ENCODE measurements at regions not wholly inside any gene's neighbourhood (a gene's known extent, or its start where the extent isn't known, plus 50 kb on each side); places are given as distances from the start of the nearest gene placed in this dataset.

DNA sequence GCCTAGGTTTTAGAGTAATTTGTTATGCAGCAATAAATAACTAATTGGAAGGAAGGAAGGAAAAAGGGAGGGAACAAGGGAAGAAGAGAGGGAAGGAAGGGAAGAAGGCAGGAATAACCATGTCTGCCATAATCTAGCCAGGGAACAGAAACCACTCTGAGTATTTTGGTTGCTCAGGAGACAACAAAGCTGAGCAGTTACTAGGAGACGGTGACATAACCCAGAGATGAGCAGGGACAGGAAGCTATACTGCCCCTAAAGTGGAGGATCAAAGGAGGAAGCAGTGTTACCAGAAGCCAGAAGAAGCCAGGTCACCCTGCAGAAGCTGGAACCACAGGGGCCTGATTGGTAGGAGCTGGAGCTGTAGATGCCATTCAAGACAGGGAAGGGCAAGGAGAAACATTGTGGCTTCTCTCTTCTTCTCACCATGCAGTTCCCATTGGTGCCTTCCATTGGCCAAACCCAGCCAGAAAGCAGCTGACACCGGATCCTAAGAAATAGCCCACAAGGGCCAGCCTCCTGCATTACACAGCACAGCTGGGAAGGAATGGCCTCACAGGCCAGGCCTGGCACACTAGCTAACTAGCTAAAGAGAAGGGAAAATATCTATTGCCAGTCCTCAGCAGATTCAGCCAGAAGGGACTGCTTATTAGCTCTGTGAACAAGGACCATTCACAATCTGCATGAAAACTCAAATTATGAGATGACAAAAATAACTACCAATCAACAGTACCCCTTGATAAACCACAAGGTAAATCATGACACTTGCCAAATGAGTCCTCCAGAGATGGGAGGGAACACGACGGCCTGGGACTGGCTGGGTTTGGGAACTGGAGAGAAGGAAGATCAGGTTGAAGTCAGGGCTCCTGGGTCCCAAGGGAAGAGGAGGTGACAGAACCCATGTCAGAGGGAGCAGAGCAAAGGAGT, 184.5 kb upstream of the NFE2L3 start:
- H3K27ac ChIP-seq, result peak overlapping the region in 2 of 4 donors; percentile 7 to 24
- H3K9me3 ChIP-seq, result no peaks in the 10 kb centered on the region
- TF ChIP-seq POLR2A (IDR thresholded peaks at IDR 0.05), result no peak
- TF ChIP-seq, protein P1, sequence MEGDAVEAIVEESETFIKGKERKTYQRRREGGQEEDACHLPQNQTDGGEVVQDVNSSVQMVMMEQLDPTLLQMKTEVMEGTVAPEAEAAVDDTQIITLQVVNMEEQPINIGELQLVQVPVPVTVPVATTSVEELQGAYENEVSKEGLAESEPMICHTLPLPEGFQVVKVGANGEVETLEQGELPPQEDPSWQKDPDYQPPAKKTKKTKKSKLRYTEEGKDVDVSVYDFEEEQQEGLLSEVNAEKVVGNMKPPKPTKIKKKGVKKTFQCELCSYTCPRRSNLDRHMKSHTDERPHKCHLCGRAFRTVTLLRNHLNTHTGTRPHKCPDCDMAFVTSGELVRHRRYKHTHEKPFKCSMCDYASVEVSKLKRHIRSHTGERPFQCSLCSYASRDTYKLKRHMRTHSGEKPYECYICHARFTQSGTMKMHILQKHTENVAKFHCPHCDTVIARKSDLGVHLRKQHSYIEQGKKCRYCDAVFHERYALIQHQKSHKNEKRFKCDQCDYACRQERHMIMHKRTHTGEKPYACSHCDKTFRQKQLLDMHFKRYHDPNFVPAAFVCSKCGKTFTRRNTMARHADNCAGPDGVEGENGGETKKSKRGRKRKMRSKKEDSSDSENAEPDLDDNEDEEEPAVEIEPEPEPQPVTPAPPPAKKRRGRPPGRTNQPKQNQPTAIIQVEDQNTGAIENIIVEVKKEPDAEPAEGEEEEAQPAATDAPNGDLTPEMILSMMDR (IDR thresholded peaks at IDR 0.05), result no peak
- DNase-seq (no peak), ATAC-seq (no peak)
- peaks cover 55% of the 10 kb centered on the region for H3K4me1 ChIP-seq
- H3K27me3 ChIP-seq, result no peaks in the 10 kb centered on the region
- whole genome bisulfite sequencing, 2 donors, result 52 to 57% methylated on average over 4 of the region's 4 CpGs
- intact Hi-C loops (cut with DNase I), result no loop called here
- H3K4me3 ChIP-seq, result no peak overlapping the region
- H3K36me3 ChIP-seq (replicated peaks in 1 of 2; ENCODE audit: insufficient read depth in 1 of 2, low read depth in 2 of 2), result no peaks in the 10 kb centered on the region

DNA sequence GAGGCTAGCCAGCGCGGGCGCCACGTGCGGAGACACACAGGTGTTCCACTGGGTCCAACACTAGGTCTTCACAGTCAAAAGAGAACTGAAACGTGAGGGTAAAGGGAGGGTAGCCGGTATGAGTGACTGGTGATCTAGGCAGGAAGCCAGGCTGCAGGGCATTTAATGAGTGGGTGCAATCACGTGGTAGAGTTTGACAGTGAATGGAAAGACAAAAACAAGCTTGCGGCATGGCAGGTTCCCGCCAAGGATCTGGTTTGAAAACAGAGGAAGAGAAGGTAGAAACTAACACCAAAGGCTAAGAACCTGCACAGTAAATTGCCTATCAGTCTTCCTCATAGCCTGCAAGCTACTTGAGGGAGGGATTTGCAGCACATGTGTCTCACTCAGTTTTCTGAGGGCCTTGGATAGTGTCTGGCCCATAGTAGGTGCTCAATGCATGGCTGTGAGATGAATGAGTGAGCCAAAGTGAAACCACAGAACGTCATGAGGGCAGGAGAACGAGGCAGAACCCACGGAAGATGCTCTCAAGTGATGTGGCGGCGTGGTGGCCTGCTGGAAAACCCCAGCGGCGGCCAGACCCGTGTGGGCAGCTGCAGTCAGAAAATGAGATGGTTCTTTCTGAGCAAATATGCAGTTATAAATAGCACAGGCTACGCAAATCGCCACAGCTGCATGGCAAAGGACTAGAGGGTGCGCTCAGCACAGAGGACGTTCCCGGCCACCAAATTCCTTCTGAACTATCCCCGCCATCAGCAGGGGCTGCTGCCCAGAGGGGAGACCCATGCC, 183.6 kb upstream of the NFE2L3 start:
- ATAC-seq (no peak), DNase-seq (peak; percentile 36 to 69 (median 53))
- intact Hi-C loops (cut with DNase I), result no loop called here
- no peaks in the 10 kb centered on the region for H3K36me3 ChIP-seq (replicated peaks in 1 of 2; ENCODE audit: insufficient read depth in 1 of 2, low read depth in 2 of 2)
- H3K9me3 ChIP-seq, result no peaks in the 10 kb centered on the region
- whole genome bisulfite sequencing, 2 donors, result 62 to 73% methylated on average over 23 to 24 of the region's 24 CpGs
- H3K27me3 ChIP-seq, result no peaks in the 10 kb centered on the region
- no peak overlapping the region for H3K4me3 ChIP-seq
- H3K4me1 ChIP-seq, result peaks cover 49% of the 10 kb centered on the region
- TF ChIP-seq, protein P1 (IDR thresholded peaks at IDR 0.05), result no peak
- no peak for TF ChIP-seq POLR2A (IDR thresholded peaks at IDR 0.05)
- H3K27ac ChIP-seq, result peak overlapping the region in 1 of 4 donors; percentile 24

DNA sequence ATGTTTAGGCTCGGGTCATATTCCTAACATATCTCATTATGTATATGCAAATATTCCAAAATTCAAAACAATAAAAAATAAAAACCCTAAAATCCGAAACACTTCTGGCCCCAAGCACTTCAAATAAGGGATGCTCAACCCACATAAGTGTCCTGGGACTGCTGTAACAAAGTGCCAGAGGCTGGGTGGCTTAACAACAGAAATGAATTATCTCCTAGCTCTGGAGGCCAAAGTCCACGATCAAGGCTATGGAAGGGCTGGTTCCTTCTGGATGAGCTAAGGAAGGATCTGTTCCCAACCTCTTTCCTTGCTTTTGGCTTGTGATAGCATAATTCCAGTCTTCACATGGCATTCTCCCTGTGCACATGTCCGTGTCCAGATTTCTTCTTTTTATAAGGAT, 181.6 kb upstream of the NFE2L3 start:
- no peak overlapping the region for H3K27ac ChIP-seq
- WGBS, 2 donors, result 66 to 67% methylated on average over 4 of the region's 4 CpGs
- H3K27me3 ChIP-seq, result no peaks in the 10 kb centered on the region
- ATAC-seq (no peak), DNase-seq (peak in 1 of 4 donors; percentile 18)
- peaks cover 33% of the 10 kb centered on the region for H3K4me1 ChIP-seq
- TF ChIP-seq, protein P1 (IDR thresholded peaks at IDR 0.05), result no peak
- no peak for TF ChIP-seq POLR2A (IDR thresholded peaks at IDR 0.05)
- H3K36me3 ChIP-seq (replicated peaks in 1 of 2; ENCODE audit: insufficient read depth in 1 of 2, low read depth in 2 of 2), result no peaks in the 10 kb centered on the region
- intact Hi-C loops (cut with DNase I), result no loop called here
- H3K9me3 ChIP-seq, result no peaks in the 10 kb centered on the region
- H3K4me3 ChIP-seq, result no peak overlapping the region

DNA sequence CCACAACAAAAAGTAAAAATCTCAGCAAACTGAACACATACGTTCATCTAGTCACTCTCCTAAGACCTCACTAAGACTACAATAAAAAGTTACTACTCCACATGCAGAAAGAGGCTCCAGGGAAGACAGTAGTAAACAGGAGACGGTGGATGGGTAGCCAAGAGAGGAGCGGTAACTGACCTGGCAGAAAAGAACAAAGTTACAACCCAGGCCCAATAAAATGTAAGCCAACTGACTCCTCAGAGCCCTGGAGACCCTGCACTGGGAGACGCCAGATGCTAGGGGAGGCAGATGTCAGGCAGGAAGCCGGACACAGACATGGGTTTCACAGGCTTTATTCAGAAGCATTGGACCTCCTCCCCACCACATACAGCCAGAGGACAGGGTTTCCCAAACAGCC, 181.1 kb upstream of the NFE2L3 start:
- H3K27me3 ChIP-seq, result no peaks in the 10 kb centered on the region
- intact Hi-C loops (cut with DNase I), result no loop called here
- TF ChIP-seq POLR2A (IDR thresholded peaks at IDR 0.05), result no peak
- TF ChIP-seq, protein P1 (IDR thresholded peaks at IDR 0.05), result no peak
- WGBS, 2 donors, result 75 to 92% methylated on average over 5 of the region's 5 CpGs
- H3K36me3 ChIP-seq (replicated peaks in 1 of 2; ENCODE audit: insufficient read depth in 1 of 2, low read depth in 2 of 2), result no peaks in the 10 kb centered on the region
- no peak overlapping the region for H3K4me3 ChIP-seq
- ATAC-seq (no peak), DNase-seq (no peak)
- no peak overlapping the region for H3K27ac ChIP-seq
- H3K4me1 ChIP-seq, result peaks cover 28% of the 10 kb centered on the region
- H3K9me3 ChIP-seq, result no peaks in the 10 kb centered on the region
